GM18861 (cell line): ENCODE measurements at regions not wholly inside any gene's neighbourhood (a gene's known extent, or its start where the extent isn't known, plus 50 kb on each side); places are given as distances from the start of the nearest gene placed in this dataset.
"Not testable (repeated sequence)": the region's sequence is repeated elsewhere in the genome, so short reads cannot be mapped to it uniquely, and the experiment has no call there.

ENCODE experiments used
- ATAC-seq: cut with Tn5 transposase; IDR thresholded peaks from one replicate; pipeline ENCODE4 v1.9.1; 2021; ENCODE audit not compliant: unreplicated experiment

- ATAC-seq: no peak
Measured at GRCh38 chr1:157369808-157370521, 182.3 kb downstream of the FCRL5 start.

- not testable (repeated sequence) for ATAC-seq
Measured at GRCh38 chr1:157368941-157369340, 183.4 kb downstream of the FCRL5 start.

- no peak for ATAC-seq
Measured at GRCh38 chr1:157368363-157368762, 184.0 kb downstream of the FCRL5 start.

GRCh38 chr1:157367870-157368269, 184.4 kb downstream of the FCRL5 start:
- no peak for ATAC-seq

GRCh38 chr1:157367091-157367739, 185.1 kb downstream of the FCRL5 start:
- ATAC-seq: no peak

- ATAC-seq: no peak
Measured at GRCh38 chr1:157364612-157365011, 187.7 kb downstream of the FCRL5 start.

GRCh38 chr1:157363660-157364140, 188.6 kb downstream of the FCRL5 start:
- ATAC-seq: no peak

- ATAC-seq: no peak
Measured at GRCh38 chr1:157360023-157360390, 192.3 kb downstream of the FCRL5 start.

GRCh38 chr1:157359314-157360022, 192.8 kb downstream of the FCRL5 start:
- no peak for ATAC-seq

- no peak for ATAC-seq
Measured at GRCh38 chr1:157357111-157357510, 195.2 kb downstream of the FCRL5 start.

GRCh38 chr1:157356601-157357000, 195.7 kb downstream of the FCRL5 start:
- no peak for ATAC-seq

GRCh38 chr1:157353546-157353945, 198.8 kb downstream of the FCRL5 start:
- ATAC-seq: no peak

GRCh38 chr1:157352817-157353408, 199.4 kb downstream of the FCRL5 start:
- ATAC-seq: no peak

- ATAC-seq: no peak
Measured at GRCh38 chr1:157352216-157352615, 200.1 kb downstream of the FCRL5 start.

- not testable (repeated sequence) for ATAC-seq
Measured at GRCh38 chr1:157351800-157352199, 200.5 kb downstream of the FCRL5 start.

GRCh38 chr1:157348538-157349480, 203.5 kb downstream of the FCRL5 start:
- no peak for ATAC-seq

- ATAC-seq: no peak
Measured at GRCh38 chr1:157347506-157347905, 204.8 kb downstream of the FCRL5 start.

- not testable (repeated sequence) for ATAC-seq
Measured at GRCh38 chr1:157337785-157338184, 199.6 kb upstream of the ETV3 start.

GRCh38 chr1:157335056-157335455, 196.9 kb upstream of the ETV3 start:
- no peak for ATAC-seq

- ATAC-seq: no peak
Measured at GRCh38 chr1:157334041-157334440, 195.8 kb upstream of the ETV3 start.
